ENCODE measurements at regions not wholly inside any gene's neighbourhood (a gene's known extent, or its start where the extent isn't known, plus 50 kb on each side); places are given as distances from the start of the nearest gene placed in this dataset.
A peak's percentile ranks its signal among the peaks of the same experiment; 100 is the strongest.
"Not testable (repeated sequence)": the region's sequence is repeated elsewhere in the genome, so short reads cannot be mapped to it uniquely, and the experiment has no call there.

DNA sequence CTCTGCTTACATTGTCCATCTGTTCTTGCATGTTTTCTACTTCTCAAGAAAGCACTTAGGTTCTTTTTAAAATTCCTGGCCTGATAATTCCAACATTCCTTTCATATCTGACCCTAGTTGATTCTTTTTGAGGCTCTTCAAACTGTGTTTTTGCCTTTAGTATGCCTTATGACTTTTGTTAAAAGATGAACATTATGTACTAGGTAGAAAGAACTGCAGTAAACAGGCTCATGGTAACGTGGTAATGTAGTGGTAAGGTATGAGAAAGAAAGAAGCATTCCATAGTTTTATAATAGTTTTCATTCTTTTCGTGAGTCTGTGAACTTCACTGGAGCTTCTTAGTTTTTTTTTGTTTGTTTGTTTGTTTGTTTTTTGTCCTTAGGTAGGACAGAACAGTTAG, 306.4 kb downstream of the MBD2 start:
- no peak for DNase-seq

DNA sequence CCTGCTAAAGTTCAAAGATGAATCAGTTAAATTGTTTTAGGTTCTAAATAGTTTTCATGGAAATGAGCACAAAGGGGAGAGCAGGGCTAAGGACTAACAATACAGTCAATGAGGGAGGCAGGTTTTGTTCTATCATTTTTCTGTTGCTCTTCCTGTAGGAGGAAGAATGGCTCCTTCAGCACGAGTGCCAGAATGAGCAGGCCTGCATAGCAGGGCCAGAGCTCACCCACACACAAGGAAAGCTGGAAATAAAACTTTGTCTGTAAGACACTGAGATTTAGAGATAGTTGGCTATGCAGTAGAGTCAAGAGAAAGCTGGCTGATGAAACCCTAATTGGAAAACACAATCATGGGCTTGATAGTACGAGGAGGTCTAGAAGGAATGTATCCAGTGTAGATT, 313.3 kb downstream of the MBD2 start:
- no peak for DNase-seq

DNA sequence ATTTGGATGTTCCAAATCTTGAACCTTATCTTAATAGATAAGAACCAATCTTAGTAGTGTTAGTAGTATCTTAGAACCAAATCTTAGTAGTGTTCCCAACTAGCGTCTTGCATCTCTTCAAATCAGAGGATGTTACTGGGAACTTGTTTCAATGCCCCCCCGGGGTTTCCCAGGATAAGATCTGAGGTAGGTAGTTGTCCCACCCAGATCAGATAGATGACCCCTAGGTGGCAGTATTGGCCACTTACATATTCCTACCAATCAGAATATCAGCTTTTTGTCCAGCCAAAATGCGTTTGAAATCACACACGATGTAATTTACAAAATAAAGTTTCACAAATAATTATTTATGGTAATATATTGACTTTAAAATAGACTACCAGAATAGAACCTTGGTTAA, 314.8 kb downstream of the MBD2 start:
- no peak for DNase-seq

DNA sequence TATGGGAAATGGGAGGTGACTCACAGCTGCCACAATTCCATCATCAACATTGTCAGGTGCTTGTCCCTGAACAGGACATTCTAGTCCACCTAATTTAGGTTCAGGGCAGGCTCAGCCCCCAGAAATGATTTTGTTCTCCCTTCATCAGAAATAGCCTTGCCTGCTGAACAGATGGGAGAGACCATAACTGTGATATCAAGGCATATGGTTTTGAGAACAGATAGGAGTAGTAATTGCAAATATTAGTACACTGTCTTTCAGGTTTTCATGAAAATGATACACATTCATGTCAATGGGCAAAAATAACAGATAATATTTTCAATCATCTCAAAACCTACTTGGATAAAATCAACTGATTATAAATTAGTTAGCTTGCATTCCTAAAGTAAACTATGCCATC, 316.5 kb downstream of the MBD2 start:
- no peak for DNase-seq

DNA sequence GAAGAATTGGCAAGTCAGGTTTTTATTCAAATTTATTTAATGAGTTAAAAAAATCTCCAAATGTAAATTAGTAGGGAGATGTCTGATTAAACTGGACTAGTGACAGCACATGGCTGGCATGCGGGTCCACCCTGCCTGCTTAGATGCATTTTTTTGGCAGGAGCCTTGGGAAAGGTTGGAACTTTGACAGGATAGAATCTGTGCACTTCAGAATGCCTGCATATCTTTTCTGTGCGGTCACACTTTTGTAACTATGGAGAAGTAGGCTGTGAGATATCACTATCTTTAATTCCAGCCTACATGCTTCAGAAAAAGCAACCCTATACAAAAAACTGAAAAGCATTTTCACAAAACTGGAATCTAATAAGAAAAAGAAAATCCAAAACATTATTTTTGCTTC, 317.8 kb downstream of the MBD2 start:
- DNase-seq: peak; percentile 80

DNA sequence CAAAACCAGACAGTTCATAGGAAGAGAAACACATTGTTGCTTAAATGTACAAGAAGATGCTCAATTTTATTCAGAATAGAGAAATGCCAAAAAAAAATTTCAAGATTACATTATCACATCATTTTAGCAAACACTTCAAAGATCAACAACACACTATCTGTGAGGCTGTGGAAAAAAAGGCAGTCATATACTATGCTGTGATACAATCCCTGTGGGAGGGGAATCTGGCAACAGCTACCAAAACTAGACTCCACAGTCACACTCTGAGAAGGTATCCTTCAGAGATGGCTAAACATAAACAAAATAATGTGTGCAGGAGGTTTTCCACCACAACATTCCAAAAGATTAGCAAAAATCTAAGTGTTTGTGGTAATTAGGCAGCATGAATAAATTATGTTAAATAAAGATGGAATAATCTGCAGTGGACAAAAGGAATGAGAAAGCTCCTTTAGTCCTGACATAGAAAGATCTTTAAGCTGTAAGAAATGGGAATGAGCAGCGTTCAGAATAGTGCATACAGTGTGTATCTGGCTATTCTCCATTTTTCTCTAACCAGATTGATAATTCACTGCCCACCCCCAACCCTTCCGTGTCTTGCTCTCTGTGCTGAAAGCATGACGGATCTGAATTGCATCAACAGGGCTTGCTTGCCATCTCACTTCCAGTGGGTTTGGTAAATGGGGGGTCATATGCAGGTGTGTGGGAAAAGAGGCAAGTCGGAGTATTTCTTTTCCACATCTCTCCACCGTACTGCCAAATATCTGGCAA, 329.6 kb downstream of the MBD2 start:
- no peak for DNase-seq

DNA sequence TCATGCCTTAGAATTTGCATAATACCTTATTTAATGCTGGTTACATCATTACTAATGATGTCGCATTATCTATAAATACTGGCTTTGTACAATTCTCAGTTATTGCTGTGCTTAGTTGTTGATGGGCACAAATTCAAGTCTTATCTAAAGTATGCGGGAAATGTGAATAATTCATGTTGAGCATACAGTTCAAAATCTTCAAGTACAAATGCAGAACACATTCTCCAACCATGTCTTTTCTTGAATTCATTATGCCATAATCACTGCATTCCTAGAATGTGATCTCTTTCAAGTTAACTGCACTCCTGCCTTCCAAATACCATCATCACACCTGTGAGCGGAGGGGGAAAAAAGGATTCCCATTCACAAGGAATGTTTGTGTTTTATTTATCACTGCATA, 337.0 kb downstream of the MBD2 start:
- no peak for DNase-seq

DNA sequence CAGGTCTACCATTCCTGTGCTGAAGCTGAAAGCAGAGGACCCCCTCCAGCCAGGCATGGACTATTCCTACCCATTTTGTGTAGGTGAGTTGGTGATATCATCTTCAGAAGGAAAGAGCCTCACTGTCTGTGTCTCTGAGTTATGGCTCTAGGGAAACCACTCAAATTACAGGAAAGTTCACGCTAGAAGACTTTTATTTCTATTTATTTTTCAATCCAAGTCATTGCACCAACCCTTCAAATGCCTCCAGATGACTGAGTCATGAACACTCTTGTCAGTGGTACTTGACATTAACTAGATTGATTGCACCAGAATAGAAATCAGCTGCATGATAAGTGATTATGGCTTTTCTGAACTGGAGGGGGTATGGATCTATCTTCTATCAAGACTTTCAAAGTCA, 338.4 kb downstream of the MBD2 start:
- DNase-seq: no peak

DNA sequence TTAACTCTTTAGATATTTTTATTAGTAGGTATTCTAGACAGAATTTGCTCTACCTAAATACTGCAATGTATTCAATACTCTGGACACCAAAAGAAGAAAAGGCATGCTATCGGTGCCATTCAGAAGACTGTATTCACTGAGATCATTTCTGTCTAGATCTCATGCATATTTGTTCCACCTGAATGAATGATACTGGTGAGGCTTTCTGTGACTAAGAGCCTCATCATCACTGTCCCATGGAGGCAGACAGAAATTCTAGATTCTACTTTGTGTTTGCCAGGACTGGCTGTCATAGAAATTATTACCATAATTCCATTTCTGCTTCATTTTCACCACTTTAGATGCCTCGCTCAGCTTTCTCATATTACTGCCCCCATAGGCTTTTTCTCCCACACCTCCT, 340.7 kb downstream of the MBD2 start:
- no peak for DNase-seq

DNA sequence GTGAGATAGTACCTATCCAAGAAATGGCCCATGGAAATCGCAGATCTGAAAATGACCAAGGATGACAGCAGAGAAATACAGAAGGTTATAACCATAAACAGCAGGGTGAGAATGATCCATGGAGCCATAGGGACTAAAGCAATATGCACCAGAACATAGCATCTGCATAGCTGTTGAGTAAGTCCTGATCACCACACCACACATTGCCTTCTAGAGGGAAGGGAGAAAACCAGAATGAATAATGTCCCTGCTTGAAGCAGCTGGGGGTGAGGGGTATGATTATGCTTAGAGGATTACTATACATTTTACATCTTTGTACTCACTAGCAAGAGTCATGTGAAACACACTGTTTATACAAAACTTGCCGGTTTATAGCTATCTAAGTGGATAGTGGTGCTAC, 350.4 kb downstream of the MBD2 start:
- no peak for DNase-seq

DNA sequence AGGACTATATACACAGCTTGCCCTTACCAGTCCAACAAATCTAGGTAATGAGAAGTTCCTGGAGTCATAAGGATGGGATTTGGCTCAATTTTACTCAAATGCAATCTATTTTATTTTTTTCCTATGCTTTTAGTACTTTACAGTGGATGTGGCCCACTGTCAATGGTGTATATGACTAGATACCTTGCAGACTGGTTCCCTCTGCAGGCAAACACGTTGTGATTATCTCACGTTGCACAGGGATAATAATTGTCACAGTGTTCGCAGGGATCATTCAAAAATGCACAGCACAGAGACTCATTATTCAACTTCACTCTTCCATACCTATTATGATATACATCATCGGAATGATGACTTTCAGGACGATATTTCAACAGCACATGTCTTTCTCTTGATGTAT, 359.7 kb downstream of the MBD2 start:
- peak; percentile 33 for DNase-seq

DNA sequence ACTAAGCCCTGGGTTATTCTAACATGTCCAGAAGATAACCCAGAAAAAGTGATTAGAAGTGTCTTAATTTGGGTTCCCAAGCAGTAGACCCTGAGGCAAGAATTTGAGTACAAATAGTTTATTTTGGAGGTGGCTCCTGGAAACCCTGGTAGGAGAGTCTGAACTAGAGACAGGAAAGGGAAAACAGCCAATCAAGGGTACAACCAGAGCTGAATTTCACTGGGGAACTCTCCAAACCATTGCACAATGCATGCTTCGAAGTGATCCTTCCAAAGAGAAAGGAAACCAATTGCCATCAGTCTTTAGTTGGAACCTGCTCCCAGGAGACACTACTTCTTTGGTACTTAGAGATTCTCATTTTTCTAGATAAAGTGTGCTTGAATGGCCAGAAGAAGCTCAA, 361.5 kb downstream of the MBD2 start:
- no peak for DNase-seq

DNA sequence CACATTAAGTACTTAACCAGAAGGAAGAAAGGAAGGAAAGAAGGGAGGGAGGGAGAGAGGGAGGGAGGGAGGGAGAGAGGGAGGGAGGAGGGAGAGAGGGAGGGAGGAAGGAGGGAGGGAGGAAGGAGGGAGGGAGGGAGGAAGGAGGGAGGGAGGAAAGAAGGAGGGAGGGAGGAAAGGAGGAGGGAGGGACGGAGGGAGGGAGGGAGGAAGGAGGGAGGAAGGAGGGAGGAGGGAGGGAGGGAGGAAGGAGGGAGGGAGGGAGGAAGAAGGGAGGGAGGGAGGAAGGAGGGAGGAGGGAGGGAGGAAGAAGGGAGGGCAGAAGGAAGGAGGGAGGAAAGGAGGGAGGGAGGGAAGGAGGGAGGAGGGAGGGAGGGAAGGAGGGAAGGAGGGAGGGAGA, 363.3 kb downstream of the MBD2 start:
- DNase-seq: no peak

DNA sequence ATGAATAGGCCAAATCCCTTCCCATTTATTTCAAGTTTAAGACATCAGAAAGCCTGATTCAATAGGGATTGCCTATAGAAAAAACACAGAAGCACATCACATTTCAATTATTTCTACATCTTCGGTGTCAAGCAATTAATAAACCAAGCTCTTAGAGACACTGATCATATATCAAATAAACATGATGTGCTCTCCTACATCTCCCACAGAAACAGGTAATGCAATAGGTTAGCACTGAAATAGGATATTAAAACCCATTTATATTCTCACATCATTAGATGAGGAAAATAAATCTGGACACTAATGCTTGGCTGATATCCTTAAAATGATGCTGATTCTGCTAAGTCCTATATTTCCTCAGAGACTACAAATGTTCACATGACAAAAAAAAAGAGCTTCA, 364.7 kb downstream of the MBD2 start:
- no peak for DNase-seq

DNA sequence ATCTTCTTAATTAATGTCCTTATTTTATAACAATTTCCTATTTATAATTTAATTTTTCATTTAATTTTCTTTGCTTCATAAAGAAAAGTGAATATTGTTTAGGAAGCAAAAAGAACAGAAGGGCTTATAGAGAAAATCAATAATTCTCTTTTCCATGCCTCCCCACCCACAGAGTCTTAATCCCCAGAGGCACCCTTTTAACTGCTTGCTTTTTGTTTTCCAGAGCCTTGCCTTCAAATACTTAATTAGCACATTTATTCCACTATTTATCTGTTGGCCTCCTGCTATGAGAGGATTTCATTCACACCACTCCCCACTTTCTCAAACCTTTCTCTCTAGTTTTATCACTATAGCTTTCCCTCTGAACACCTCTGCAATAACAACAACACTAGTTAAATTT, 373.6 kb downstream of the MBD2 start:
- peak; percentile 88 for DNase-seq

DNA sequence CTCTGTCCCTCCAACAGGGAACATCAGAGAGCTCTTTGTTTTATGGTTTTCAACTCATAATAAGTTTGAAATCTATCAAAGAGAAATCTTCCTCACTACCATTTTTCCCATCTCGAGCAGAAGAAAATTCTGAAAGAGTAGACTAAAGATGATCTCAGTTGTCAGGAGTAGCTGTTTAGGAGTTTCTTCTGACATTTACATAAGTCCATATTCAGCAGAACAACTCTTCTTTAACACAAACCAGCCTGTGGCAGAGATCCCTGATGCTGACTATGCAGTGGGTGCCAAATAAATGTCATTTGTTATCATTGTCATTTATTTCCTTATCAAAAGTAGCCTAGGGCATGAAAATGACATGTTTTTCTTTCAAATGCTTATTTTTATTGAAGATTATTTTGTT, 380.7 kb downstream of the MBD2 start:
- DNase-seq: no peak

DNA sequence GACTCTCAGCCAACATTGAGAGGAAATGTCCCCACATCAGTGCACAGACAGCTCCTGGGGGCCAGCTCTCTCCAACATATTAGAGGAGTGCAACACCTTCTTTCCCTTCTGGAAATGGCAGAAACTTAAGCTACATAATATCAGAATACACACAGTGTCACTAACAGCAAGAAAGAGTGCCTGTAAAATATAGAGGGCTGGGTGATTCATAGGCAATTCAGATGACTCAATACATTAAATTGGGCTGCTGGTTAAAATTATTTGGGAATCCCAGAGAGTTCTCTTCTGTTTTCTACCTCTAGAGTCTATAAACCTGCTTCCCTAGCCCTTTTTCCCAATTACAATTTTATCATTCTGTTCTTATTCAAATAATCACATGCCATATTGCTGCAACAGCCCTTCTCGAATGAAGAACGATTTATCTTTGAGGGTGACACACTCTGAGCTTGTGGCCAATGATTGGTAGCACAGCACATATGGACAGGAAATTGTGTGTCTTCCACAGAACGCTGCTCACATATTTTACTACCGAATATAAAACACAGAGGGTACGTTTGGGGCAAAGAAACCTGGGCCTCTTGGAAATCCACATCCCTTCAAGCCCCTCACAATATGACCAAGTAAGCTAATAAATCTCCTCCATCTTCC, 381.2 kb downstream of the MBD2 start:
- DNase-seq: peak; percentile 42

DNA sequence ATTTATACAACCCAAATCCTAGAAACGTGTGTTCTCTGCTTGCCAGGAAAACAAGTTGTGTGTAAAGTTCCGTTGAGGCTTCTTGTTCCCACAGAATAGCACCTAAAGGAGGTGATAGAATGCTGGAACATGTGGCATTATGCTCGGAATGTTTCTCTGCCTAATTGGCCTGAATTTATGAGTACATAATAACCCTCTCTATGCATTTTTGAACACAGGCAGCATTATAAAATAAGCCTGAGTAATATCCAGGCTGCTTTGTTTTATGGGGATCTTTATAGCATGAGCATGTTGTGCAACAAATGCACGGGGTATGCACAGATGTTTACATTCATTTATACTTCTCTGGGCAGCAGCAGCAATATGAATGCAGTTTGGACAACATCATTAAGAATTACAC, 385.7 kb downstream of the MBD2 start:
- DNase-seq: no peak

DNA sequence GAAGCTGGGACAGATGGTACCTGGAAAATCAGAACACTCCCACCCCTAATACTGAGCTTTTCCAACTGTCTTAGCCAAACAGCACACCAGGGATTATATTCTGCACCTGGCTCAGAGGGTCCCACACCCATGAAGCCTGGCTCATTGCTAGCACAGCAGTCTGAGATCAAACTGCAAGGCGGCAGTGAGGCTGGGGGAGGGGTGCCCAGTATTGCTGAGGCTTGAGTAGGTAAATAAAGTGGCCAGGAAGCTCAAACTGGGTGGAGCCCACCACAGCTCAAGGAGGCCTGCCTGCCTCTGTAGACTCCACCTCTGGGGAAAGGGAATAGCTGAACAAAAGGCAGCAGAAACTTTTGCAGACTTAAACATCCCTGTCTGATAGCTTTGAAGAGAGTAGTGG, 403.3 kb downstream of the MBD2 start:
- not testable (repeated sequence) for DNase-seq

DNA sequence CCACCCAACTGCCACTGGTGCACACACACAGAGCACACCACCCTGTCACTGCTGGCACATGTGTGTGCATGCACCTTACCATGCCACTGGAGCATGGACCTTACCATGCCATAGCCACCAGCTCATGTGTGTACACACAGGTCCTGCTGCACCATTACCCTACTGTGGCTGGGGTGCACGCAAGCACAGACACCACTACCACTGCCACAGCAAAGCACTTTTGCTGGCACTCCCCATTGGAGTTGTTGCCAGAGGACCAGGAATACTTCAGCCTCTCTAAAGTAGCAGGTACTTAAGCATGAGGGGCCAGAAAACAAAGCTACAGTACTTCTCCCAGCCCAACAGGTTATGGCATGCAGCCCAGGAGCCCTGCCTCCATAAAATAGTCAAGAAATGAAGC, 404.8 kb downstream of the MBD2 start:
- DNase-seq: no peak

DNA sequence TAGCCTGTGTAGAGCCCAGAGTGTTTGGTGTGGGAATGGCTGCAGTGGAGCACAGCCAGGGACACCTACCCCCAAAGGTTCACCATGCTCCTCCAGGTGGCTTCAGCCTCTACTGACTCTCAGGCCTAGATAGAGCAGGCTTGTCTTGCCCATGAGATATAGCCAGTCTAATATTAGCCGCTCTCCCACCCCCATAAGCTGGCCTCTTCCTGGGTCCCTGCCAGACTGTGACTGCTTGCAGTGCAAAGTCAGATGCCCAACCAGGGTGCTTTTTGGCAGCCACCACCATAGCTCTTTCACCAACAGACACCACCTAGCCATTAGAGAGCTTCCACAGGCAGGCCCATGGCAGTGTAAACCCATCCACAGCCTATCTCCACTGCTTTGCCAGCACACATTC, 405.3 kb downstream of the MBD2 start:
- peak; percentile 57 for DNase-seq

DNA sequence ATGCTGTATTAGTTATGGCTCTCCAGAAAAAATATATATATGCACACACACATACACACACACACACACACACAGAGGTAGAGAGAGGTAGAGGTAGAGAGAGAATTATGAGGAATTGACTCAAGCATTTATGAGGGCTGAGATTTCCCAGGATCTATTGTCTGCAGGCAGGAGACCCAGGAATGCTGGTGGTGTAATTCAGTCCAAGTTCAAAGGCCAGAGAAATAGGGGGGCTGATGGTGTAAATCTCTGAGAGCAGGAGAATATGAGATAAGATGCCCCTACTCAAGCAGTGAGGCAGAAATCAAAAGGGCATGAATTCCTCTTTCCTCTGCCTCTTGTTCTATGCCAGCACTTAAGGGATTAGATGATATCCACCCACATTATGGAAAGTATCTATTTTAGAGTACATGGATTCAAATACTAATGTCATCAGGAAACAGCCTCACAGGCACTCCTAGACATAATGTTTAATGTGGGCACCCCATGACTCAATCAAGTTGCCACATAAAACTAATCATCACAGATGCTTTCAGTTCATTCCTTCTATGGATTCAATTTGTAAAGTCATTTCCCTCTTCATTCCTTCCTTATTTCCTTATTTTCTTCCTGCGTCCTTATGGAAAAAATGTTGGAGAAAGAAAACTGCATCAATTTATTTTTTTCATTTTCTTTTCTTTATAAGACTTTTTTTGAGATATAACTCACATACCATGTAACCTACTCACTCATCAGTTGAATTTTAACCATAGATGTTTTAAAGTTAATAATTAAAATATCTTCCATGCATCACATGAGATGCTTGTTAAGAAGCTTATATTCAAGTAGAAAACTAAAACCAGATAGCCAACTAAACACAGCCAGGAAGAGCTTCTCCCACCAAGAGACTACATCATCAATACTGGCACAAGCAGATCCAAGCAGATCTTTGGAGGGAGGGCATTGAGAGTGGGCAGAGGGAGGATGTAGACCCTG, 406.2 kb downstream of the MBD2 start:
- no peak for DNase-seq

DNA sequence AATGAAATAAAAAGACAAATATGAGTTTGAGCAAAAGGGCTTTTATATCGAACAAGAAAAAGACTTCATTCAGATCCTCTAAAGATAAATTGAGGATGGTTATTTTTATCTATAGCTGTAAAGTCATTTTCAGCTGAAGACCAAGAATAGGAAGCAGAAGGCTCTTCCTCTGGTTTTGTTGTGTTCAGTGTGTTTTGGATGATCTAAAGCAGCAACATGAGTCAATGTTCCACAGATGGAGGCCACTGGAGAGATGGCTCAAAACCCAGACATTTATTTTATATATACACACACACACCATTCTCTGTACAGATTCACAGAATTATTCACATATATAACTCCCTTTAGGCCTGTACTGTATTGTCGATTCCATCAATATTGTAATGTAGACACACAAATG, 424.3 kb downstream of the MBD2 start:
- DNase-seq: no peak

DNA sequence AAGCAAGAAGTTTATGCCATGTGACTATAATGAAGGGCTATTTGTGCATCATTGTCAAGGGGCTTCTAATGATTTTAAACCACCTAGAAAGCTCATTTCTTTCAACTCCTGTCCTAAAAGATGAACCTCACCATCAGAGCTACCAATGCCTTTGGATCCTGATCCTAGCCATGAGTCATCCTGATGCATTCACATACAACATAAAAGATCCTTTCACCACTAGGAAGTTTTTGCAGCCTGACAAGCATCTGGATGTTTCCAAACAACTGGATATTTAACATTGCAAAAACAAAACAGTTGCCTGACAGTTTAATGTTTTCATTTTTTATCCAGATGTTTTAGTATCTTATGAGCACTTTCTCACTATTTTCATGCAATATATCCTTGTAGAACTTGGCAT, 425.3 kb downstream of the MBD2 start:
- no peak for DNase-seq
